Neural progenitor cell (in vitro differentiated cells): ENCODE measurements at regions not wholly inside any gene's neighbourhood (a gene's known extent, or its start where the extent isn't known, plus 50 kb on each side); places are given as distances from the start of the nearest gene placed in this dataset.

ENCODE experiments used
- DNase-seq: peaks from one replicate; pipeline ENCODE4 v3.0.0-alpha.2; 2016; ENCODE audit warnings: low spot score
- H2AFZ ChIP-seq: fragments of 200-600 bp; sonication (generic); replicated peaks from 2 replicates; pipeline ENCODE4 v1.6.1; 2016; ENCODE audit warnings: antibody characterized with exemption
- H3F3A ChIP-seq: fragments of 200-600 bp; sonication (generic); 2 replicates; pipeline ENCODE4 v1.6.1; 2016; ENCODE audit warnings: antibody characterized with exemption, low read depth
- H3K27ac ChIP-seq: fragments of 200-600 bp; sonication (generic); 2 replicates; pipeline ENCODE4 v1.5.1; 2016; ENCODE audit warnings: mild to moderate bottlenecking
- H3K27me3 ChIP-seq: fragments of 200-600 bp; sonication (generic); 2 replicates; pipeline ENCODE4 v1.6.1; 2016; ENCODE audit warnings: mild to moderate bottlenecking, moderate library complexity
- H3K36me3 ChIP-seq: fragments of 200-600 bp; sonication (generic); 2 replicates; pipeline ENCODE4 v1.5.1; 2016
- H3K4me1 ChIP-seq: fragments of 200-600 bp; sonication (generic); 2 replicates; pipeline ENCODE4 v1.6.1; 2016; ENCODE audit warnings: mixed run types
- H3K4me2 ChIP-seq: fragments of 200-600 bp; sonication (generic); 2 replicates; pipeline ENCODE4 v1.6.1; 2016
- H3K4me3 ChIP-seq: fragments of 200-600 bp; sonication (generic); 2 replicates; pipeline ENCODE4 v1.5.1; 2016
- H3K79me2 ChIP-seq: fragments of 200-600 bp; sonication (generic); 2 replicates; pipeline ENCODE4 v1.6.1; 2016; ENCODE audit warnings: low read depth
- H3K9ac ChIP-seq: fragments of 200-600 bp; sonication (generic); 2 replicates; pipeline ENCODE4 v1.6.1; 2016
- H3K9me3 ChIP-seq: fragments of 200-600 bp; sonication (generic); 2 replicates; pipeline ENCODE4 v1.5.1; 2016; ENCODE audit warnings: low read depth
- H4K20me1 ChIP-seq: fragments of 200-600 bp; sonication (generic); 2 replicates; pipeline ENCODE4 v1.6.1; 2016; ENCODE audit warnings: low read depth
- H3K27ac Mint-ChIP-seq: 3 replicates; pipeline ENCODE4 v1.8.0; 2021; ENCODE audit warnings: mixed read lengths
- H3K27me3 Mint-ChIP-seq: 2 replicates; pipeline ENCODE4 v1.8.0; 2022; ENCODE audit warnings: low read depth, mild to moderate bottlenecking, inconsistent platforms, moderate library complexity, mixed read lengths; ENCODE audit not compliant: insufficient read depth
- H3K36me3 Mint-ChIP-seq: 3 replicates; pipeline ENCODE4 v1.8.0; 2021; ENCODE audit warnings: mixed read lengths
- H3K4me1 Mint-ChIP-seq: 3 replicates; pipeline ENCODE4 v1.8.0; 2021; ENCODE audit warnings: mixed read lengths
- H3K4me3 Mint-ChIP-seq: 3 replicates; pipeline ENCODE4 v1.8.0; 2021; ENCODE audit warnings: mild to moderate bottlenecking, moderate library complexity, mixed read lengths
- H3K9me3 Mint-ChIP-seq: 3 replicates; pipeline ENCODE4 v1.8.0; 2020; ENCODE audit warnings: mixed read lengths
- EZH2 ChIP-seq: fragments of 200-600 bp; sonication (generic); IDR thresholded peaks from 2 replicates; pipeline ENCODE4 v1.6.1; 2017; ENCODE audit warnings: antibody characterized with exemption, mild to moderate bottlenecking, moderate library complexity
- EZH2phosphoT487 ChIP-seq: fragments of 200-600 bp; sonication (generic); IDR thresholded peaks from 2 replicates; pipeline ENCODE4 v1.6.1; 2017; ENCODE audit warnings: antibody characterized with exemption
- TF ChIP-seq, protein P1 (sequence below): fragments of 200-600 bp; sonication (generic); IDR thresholded peaks from 2 replicates; pipeline ENCODE4 v1.5.1; 2017; ENCODE audit warnings: antibody characterized with exemption, mild to moderate bottlenecking

- no peak overlapping the region for H3K9ac ChIP-seq
- Mint-ChIP-seq H3K27me3 (no peaks in the 10 kb centered on the region), H3K27ac (no peak overlapping the region), H3K4me3 (no peak overlapping the region), H3K36me3 (no peaks in the 10 kb centered on the region), H3K4me1 (peaks cover 15% of the 10 kb centered on the region), H3K9me3 (no peaks in the 10 kb centered on the region)
- H3K9me3 ChIP-seq: no peaks in the 10 kb centered on the region
- no peaks in the 10 kb centered on the region for H3K79me2 ChIP-seq
- no peak overlapping the region for H3K4me3 ChIP-seq
- H3F3A ChIP-seq: no peaks in the 10 kb centered on the region
- H3K27ac ChIP-seq: no peak overlapping the region
- no peaks in the 10 kb centered on the region for H3K27me3 ChIP-seq
- H3K36me3 ChIP-seq: no peaks in the 10 kb centered on the region
- no peak overlapping the region for H3K4me2 ChIP-seq
- H2AFZ ChIP-seq: no peak overlapping the region
- H4K20me1 ChIP-seq: no peaks in the 10 kb centered on the region
- DNase-seq: no peak
- TF ChIP-seq, protein P1, sequence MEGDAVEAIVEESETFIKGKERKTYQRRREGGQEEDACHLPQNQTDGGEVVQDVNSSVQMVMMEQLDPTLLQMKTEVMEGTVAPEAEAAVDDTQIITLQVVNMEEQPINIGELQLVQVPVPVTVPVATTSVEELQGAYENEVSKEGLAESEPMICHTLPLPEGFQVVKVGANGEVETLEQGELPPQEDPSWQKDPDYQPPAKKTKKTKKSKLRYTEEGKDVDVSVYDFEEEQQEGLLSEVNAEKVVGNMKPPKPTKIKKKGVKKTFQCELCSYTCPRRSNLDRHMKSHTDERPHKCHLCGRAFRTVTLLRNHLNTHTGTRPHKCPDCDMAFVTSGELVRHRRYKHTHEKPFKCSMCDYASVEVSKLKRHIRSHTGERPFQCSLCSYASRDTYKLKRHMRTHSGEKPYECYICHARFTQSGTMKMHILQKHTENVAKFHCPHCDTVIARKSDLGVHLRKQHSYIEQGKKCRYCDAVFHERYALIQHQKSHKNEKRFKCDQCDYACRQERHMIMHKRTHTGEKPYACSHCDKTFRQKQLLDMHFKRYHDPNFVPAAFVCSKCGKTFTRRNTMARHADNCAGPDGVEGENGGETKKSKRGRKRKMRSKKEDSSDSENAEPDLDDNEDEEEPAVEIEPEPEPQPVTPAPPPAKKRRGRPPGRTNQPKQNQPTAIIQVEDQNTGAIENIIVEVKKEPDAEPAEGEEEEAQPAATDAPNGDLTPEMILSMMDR: no peak
- no peak for TF ChIP-seq EZH2phosphoT487
- no peak for TF ChIP-seq EZH2
- H3K4me1 ChIP-seq: peaks cover 18% of the 10 kb centered on the region
These were observed 675.7 kb downstream of the METTL4 start for GRCh38 chr18:1895456-1896185.

DNA sequence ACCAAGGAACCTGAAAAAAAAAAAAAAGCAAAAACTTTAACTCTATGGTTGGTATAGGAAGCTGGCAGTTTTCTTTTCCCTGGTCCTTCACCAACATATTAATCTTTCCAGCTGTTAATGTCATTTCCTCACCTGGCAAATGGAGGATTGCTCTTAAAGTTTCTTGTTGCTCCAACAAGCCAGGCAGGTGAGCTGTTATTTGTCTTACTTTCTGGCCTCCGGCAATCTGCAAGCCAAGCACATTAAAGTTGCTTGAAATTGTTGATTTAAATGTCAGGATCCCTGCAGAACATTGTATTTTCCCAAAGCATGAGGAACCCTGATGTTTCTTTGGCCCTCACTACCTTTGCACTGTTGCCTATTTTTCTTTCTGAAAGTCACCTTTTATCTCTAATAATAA, 664.9 kb downstream of the METTL4 start:
- TF ChIP-seq EZH2phosphoT487: no peak
- Histone ChIP-seq H3K9ac (no peak overlapping the region), H3K36me3 (no peaks in the 10 kb centered on the region), H4K20me1 (no peaks in the 10 kb centered on the region), H3K27me3 (no peaks in the 10 kb centered on the region), H3K79me2 (no peaks in the 10 kb centered on the region), H3K4me1 (no peaks in the 10 kb centered on the region), H3K27ac (no peak overlapping the region), H3F3A (no peaks in the 10 kb centered on the region), H3K9me3 (peaks cover 7% of the 10 kb centered on the region), H3K4me3 (no peak overlapping the region), H3K4me2 (no peak overlapping the region), H2AFZ (no peak overlapping the region)
- no peaks in the 10 kb centered on the region for H3K36me3 Mint-ChIP-seq
- no peaks in the 10 kb centered on the region for H3K4me1 Mint-ChIP-seq
- no peaks in the 10 kb centered on the region for H3K27me3 Mint-ChIP-seq
- no peak overlapping the region for H3K4me3 Mint-ChIP-seq
- peaks cover 6% of the 10 kb centered on the region for H3K9me3 Mint-ChIP-seq
- no peak for DNase-seq
- no peak overlapping the region for H3K27ac Mint-ChIP-seq

- Histone ChIP-seq H3K36me3 (no peaks in the 10 kb centered on the region), H3K27ac (no peak overlapping the region), H3K4me3 (no peak overlapping the region), H3K4me1 (no peaks in the 10 kb centered on the region), H4K20me1 (no peaks in the 10 kb centered on the region), H3K9ac (no peak overlapping the region), H3K9me3 (peaks cover 7% of the 10 kb centered on the region), H3F3A (no peaks in the 10 kb centered on the region), H3K27me3 (no peaks in the 10 kb centered on the region), H2AFZ (no peak overlapping the region), H3K4me2 (no peak overlapping the region), H3K79me2 (no peaks in the 10 kb centered on the region)
- H3K36me3 Mint-ChIP-seq: no peaks in the 10 kb centered on the region
- H3K4me3 Mint-ChIP-seq: no peak overlapping the region
- no peak overlapping the region for H3K27ac Mint-ChIP-seq
- TF ChIP-seq EZH2phosphoT487 (no peak), EZH2 (no peak)
- TF ChIP-seq, protein P1: no peak
- no peaks in the 10 kb centered on the region for H3K4me1 Mint-ChIP-seq
- DNase-seq: no peak
- H3K9me3 Mint-ChIP-seq: peaks cover 6% of the 10 kb centered on the region
- H3K27me3 Mint-ChIP-seq: no peaks in the 10 kb centered on the region
These were observed 663.7 kb downstream of the METTL4 start for GRCh38 chr18:1907470-1908206.

DNA sequence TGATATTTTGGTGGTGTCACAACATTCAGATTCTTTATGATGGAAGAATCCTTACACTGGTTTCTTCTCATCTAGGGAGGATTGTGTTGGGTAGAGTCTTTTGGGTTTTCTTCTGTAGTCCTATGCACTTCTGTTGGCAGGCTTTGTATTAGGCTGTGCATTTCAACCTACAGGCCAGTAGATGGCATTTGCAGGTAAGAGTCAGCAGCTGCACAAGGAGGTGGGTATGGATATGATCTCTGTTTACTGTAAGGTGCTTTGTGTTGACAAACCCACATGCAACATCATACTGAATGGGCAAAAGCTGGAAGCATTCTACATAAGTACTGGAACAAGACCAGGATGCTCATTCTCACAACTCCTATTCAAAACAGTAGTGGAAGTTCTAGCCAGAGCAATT, 656.8 kb downstream of the METTL4 start:
- Histone ChIP-seq H3F3A (no peaks in the 10 kb centered on the region), H3K4me2 (no peak overlapping the region), H3K4me3 (no peak overlapping the region), H3K9ac (no peak overlapping the region), H3K36me3 (no peaks in the 10 kb centered on the region), H3K27me3 (no peaks in the 10 kb centered on the region), H3K27ac (no peak overlapping the region), H3K9me3 (no peaks in the 10 kb centered on the region), H3K4me1 (no peaks in the 10 kb centered on the region), H3K79me2 (no peaks in the 10 kb centered on the region), H4K20me1 (no peaks in the 10 kb centered on the region), H2AFZ (no peak overlapping the region)
- Mint-ChIP-seq H3K27ac (no peak overlapping the region), H3K4me1 (no peaks in the 10 kb centered on the region), H3K27me3 (no peaks in the 10 kb centered on the region), H3K9me3 (peaks cover 20% of the 10 kb centered on the region), H3K36me3 (peaks cover 2% of the 10 kb centered on the region), H3K4me3 (no peak overlapping the region)
- no peak for TF ChIP-seq EZH2
- TF ChIP-seq, protein P1: peak; percentile 34
- no peak for TF ChIP-seq EZH2phosphoT487
- DNase-seq: no peak
